ENCODE measurements at regions not wholly inside any gene's neighbourhood (a gene's known extent, or its start where the extent isn't known, plus 50 kb on each side); places are given as distances from the start of the nearest gene placed in this dataset.

DNA sequence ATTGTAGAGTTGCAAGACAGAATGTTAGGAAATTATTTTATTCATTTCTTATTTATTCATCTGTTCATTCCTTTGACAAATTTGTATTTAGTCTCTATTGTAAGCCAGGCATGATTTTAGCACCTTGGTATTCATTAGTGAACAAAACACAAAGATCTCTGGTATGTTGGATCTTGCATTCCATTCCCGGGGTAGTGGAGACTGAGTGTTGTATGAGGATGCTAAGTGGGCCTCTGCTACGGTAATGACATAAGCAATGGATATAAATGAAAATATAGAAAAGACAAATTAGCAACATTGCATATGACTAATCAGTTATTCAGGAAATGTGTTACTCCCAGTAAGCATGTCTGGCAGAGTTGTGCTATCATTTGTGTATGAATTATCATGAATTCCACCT, 449.3 kb downstream of the PCDH17 start:
- H3K27me3 Mint-ChIP-seq (ENCODE audit: low read depth), result no peaks in the 10 kb centered on the region
- no peaks in the 10 kb centered on the region for H3K36me3 Mint-ChIP-seq (ENCODE audit: low read depth)
- no peaks in the 10 kb centered on the region for H3K4me1 Mint-ChIP-seq (ENCODE audit: low read depth)
- ChIA-PET CTCF (no interaction called here), POLR2A (no interaction called here)
- ATAC-seq (no peak), DNase-seq (no peak)
- no peak overlapping the region for H3K27ac Mint-ChIP-seq
- H3K4me3 Mint-ChIP-seq, result no peak overlapping the region
- H3K9me3 Mint-ChIP-seq (ENCODE audit: insufficient read depth), result no peaks in the 10 kb centered on the region

DNA sequence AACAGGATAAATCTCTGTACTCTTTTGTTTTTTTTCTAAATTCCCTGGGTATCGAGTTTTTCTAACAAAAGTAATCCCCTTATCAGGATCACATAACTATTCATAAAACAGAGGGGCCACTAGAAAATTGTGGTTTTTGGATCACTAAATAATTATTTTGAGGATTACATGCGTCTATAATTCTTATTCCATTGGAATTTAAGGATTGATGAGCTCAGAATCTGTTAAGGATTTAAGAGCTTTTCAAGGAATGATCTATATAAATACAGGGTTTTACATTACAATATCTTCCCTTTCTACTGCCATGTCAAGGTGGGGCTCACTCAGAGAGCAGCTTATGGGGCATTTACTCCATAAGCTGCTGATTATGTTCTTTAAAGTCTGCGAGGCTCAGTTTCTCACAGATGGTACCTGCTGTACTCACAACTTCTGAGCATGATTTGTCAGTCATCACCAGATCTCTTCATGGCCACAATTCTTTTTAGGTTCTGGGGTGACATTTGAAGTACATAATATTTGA, 449.8 kb downstream of the PCDH17 start:
- H3K4me3 Mint-ChIP-seq, result no peak overlapping the region

DNA sequence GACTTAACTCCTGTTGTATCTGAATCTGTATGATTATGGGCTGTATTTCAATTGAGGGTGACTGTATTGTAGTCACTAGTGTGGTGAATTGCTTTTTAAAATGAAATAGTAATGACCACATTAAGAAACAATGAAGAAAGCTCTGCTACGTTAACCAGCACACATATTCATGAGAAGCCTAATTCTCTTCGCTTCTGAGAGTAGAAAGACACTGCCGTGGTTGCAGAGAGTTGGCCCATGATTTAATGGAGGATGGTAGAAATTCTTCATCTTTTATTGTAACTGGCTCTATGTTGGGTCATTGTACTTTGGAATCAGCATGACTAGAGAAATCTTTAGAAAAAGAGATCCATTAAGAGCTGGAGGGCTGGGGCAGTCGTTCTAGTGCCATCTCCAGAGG, 451.5 kb downstream of the PCDH17 start:
- DNase-seq, result no peak
- Mint-ChIP-seq H3K27ac (no peak overlapping the region), H3K27me3 (ENCODE audit: low read depth) (no peaks in the 10 kb centered on the region), H3K36me3 (ENCODE audit: low read depth) (no peaks in the 10 kb centered on the region), H3K4me3 (no peak overlapping the region), H3K9me3 (ENCODE audit: insufficient read depth) (no peaks in the 10 kb centered on the region), H3K4me1 (ENCODE audit: low read depth) (no peaks in the 10 kb centered on the region)
- ChIA-PET POLR2A (no interaction called here), CTCF (no interaction called here)
- ATAC-seq, result no peak

More for the DNA sequence above, 449.8 kb downstream of the PCDH17 start:
- DNase-seq, result no peak
- CTCF ChIA-PET, result no interaction called here
- no peaks in the 10 kb centered on the region for H3K4me1 Mint-ChIP-seq (ENCODE audit: low read depth)
- H3K27ac Mint-ChIP-seq, result no peak overlapping the region
- no peaks in the 10 kb centered on the region for H3K36me3 Mint-ChIP-seq (ENCODE audit: low read depth)
- POLR2A ChIA-PET, result no interaction called here
- no peak for ATAC-seq
- no peaks in the 10 kb centered on the region for H3K9me3 Mint-ChIP-seq (ENCODE audit: insufficient read depth)
- H3K27me3 Mint-ChIP-seq (ENCODE audit: low read depth), result no peaks in the 10 kb centered on the region

DNA sequence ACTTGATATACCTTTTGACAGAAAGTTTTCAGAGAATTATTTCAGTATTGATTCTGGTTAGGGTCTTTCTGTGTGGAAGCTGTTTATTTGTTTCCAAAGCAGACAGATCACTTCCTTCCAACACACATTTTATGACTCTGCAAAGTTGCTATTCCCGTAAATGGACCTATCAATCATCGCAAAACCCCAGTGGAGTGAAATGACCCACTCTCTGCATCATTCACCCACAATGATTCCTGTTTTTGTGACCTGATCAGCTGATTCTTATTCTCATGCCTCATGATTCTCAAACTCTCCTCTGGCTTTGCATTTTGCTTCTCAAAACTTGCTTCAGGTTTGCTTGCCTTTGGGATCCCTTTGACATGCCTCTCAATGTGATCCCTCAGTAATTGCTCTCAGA, 453.7 kb downstream of the PCDH17 start:
- ChIA-PET POLR2A (no interaction called here), CTCF (no interaction called here)
- H3K27ac Mint-ChIP-seq, result no peak overlapping the region
- H3K4me1 Mint-ChIP-seq (ENCODE audit: low read depth), result no peaks in the 10 kb centered on the region
- no peak for DNase-seq
- no peak overlapping the region for H3K4me3 Mint-ChIP-seq
- H3K36me3 Mint-ChIP-seq (ENCODE audit: low read depth), result no peaks in the 10 kb centered on the region
- H3K9me3 Mint-ChIP-seq (ENCODE audit: insufficient read depth), result no peaks in the 10 kb centered on the region
- no peaks in the 10 kb centered on the region for H3K27me3 Mint-ChIP-seq (ENCODE audit: low read depth)
- ATAC-seq, result no peak

DNA sequence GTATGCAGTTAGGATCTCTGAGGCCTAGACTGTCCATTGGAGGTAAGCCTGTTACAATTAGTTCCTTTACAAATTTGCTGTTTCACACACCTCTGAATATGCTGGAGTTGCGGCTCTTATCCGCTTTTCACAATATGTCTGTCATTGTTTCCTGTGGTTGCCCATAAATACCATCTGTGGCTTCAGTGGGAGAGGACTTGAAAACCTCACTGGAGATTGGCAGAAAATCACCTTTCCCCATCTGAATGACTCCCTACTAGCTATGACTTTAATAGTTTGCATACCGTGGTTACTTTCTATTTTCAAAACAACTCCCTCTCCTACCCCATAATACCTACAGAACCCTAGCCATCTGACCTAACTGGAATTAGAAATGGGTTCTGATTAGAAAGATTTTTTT, 454.3 kb downstream of the PCDH17 start:
- DNase-seq, result no peak
- Mint-ChIP-seq H3K4me1 (ENCODE audit: low read depth) (no peaks in the 10 kb centered on the region), H3K27ac (no peak overlapping the region), H3K36me3 (ENCODE audit: low read depth) (no peaks in the 10 kb centered on the region), H3K27me3 (ENCODE audit: low read depth) (no peaks in the 10 kb centered on the region), H3K9me3 (ENCODE audit: insufficient read depth) (no peaks in the 10 kb centered on the region), H3K4me3 (no peak overlapping the region)
- ATAC-seq, result no peak
- CTCF ChIA-PET, result no interaction called here
- POLR2A ChIA-PET, result no interaction called here

- ChIA-PET CTCF (no interaction called here), POLR2A (no interaction called here)
- Mint-ChIP-seq H3K27ac (no peak overlapping the region), H3K4me3 (no peak overlapping the region), H3K4me1 (ENCODE audit: low read depth) (no peaks in the 10 kb centered on the region), H3K27me3 (ENCODE audit: low read depth) (no peaks in the 10 kb centered on the region), H3K9me3 (ENCODE audit: insufficient read depth) (peaks cover 4% of the 10 kb centered on the region), H3K36me3 (ENCODE audit: low read depth) (no peaks in the 10 kb centered on the region)
- DNase-seq, result no peak
- no peak for ATAC-seq
Observed at GRCh38 chr13:58087566-58087965, 456.0 kb downstream of the PCDH17 start.

GRCh38 chr13:58093394-58093793, 461.9 kb downstream of the PCDH17 start:
- Mint-ChIP-seq H3K4me1 (ENCODE audit: low read depth) (no peaks in the 10 kb centered on the region), H3K27ac (no peak overlapping the region), H3K27me3 (ENCODE audit: low read depth) (no peaks in the 10 kb centered on the region), H3K9me3 (ENCODE audit: insufficient read depth) (peaks cover 8% of the 10 kb centered on the region), H3K4me3 (no peak overlapping the region), H3K36me3 (ENCODE audit: low read depth) (no peaks in the 10 kb centered on the region)
- DNase-seq, result no peak
- ATAC-seq, result no peak
- CTCF ChIA-PET, result no interaction called here
- POLR2A ChIA-PET, result no interaction called here

DNA sequence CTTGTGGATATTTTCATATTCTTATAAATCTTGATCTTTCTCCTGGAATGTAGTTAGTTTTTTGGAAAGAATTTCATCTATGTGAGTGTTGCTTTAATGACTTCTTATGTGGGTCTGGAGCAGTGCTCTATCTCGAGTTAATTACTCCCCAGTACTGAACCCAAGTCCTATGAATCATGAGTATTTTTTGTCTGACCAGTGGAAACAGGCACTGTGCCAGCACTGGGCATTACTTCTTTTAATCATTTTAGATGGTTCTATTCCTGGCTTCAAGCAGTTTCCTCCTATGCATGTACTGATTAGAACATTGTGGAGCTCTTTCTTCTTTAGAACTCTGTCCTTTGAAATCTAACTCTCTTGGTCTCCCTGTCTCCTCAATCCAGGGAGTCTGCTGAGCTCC, 466.3 kb downstream of the PCDH17 start:
- POLR2A ChIA-PET, result no interaction called here
- Mint-ChIP-seq H3K27me3 (ENCODE audit: low read depth) (no peaks in the 10 kb centered on the region), H3K4me3 (no peak overlapping the region), H3K36me3 (ENCODE audit: low read depth) (no peaks in the 10 kb centered on the region), H3K4me1 (ENCODE audit: low read depth) (no peaks in the 10 kb centered on the region), H3K9me3 (ENCODE audit: insufficient read depth) (peaks cover 4% of the 10 kb centered on the region), H3K27ac (no peak overlapping the region)
- CTCF ChIA-PET, result no interaction called here
- ATAC-seq, result no peak
- DNase-seq, result no peak

DNA sequence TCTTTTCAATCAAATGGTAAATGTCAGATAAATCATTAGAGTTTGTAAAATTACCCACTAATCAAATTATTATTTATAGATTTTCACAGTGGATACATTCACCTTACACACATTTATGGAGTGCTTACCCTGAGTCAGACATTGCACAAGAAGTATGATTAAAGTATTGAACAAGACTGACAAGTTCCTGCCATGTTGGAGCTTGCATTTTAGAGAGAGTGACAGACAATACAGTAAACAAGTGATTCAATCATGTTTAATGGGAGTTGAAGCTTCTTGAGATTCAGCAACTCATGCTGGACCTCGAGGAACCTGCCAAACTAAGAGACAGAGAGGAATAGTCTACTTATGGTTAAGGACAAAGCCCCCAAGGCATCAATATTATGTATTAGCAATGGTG, 487.8 kb downstream of the PCDH17 start:
- Mint-ChIP-seq H3K4me1 (ENCODE audit: low read depth) (no peaks in the 10 kb centered on the region), H3K36me3 (ENCODE audit: low read depth) (no peaks in the 10 kb centered on the region), H3K4me3 (no peak overlapping the region), H3K27ac (no peak overlapping the region), H3K27me3 (ENCODE audit: low read depth) (no peaks in the 10 kb centered on the region), H3K9me3 (ENCODE audit: insufficient read depth) (peaks cover 3% of the 10 kb centered on the region)
- ChIA-PET CTCF (no interaction called here), POLR2A (no interaction called here)
- DNase-seq, result no peak
- no peak for ATAC-seq

DNA sequence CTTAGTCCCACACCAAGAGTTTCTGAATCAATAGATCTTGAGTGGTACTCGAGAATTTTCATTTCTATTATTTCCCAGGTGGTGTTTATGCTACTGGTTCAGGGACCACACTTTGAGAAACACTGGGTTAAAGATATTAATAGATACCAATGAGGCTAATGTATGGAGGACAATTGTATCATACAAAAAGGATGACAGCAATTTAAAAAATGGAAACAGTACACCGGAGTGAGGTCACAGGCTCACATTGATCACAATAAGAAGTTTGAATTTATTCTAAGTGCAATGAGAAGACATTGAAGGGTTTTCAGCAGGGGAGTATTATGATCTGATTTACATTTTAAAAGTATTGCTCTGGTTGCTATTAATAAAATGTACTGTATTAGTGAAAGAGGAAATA, 488.3 kb downstream of the PCDH17 start:
- POLR2A ChIA-PET, result no interaction called here
- Mint-ChIP-seq H3K4me3 (no peak overlapping the region), H3K9me3 (ENCODE audit: insufficient read depth) (peaks cover 3% of the 10 kb centered on the region), H3K27me3 (ENCODE audit: low read depth) (no peaks in the 10 kb centered on the region), H3K4me1 (ENCODE audit: low read depth) (no peaks in the 10 kb centered on the region), H3K27ac (no peak overlapping the region), H3K36me3 (ENCODE audit: low read depth) (no peaks in the 10 kb centered on the region)
- DNase-seq (no peak), ATAC-seq (no peak)
- CTCF ChIA-PET, result no interaction called here

DNA sequence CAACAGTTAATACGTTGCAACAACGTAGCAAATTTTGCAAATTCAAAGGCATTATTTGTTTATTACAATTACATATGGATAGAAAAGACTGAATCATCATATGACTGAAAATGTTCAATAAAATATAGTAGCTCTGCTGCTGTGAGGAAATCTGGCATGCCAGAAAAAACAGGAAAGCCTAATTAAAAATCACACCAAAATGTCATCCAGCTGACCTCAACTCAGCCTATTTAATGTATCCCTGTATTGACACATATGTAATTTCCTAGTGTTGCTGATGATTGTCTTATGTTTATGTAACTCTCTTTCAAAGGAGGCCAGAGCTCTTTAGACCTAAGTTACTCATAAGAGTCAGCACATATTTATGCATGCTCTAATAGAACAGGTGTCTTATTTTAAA, 495.0 kb downstream of the PCDH17 start:
- ATAC-seq, result no peak
- Mint-ChIP-seq H3K36me3 (ENCODE audit: low read depth) (no peaks in the 10 kb centered on the region), H3K9me3 (ENCODE audit: insufficient read depth) (peaks cover 17% of the 10 kb centered on the region), H3K4me1 (ENCODE audit: low read depth) (no peaks in the 10 kb centered on the region), H3K27ac (no peak overlapping the region), H3K4me3 (no peak overlapping the region), H3K27me3 (ENCODE audit: low read depth) (no peaks in the 10 kb centered on the region)
- ChIA-PET CTCF (no interaction called here), POLR2A (no interaction called here)
- DNase-seq, result no peak

- Mint-ChIP-seq H3K9me3 (ENCODE audit: insufficient read depth) (peaks cover 36% of the 10 kb centered on the region), H3K4me1 (ENCODE audit: low read depth) (no peaks in the 10 kb centered on the region), H3K27ac (no peak overlapping the region), H3K27me3 (ENCODE audit: low read depth) (no peaks in the 10 kb centered on the region), H3K36me3 (ENCODE audit: low read depth) (no peaks in the 10 kb centered on the region), H3K4me3 (no peak overlapping the region)
- ATAC-seq (no peak), DNase-seq (no peak)
- POLR2A ChIA-PET, result no interaction called here
- CTCF ChIA-PET, result no interaction called here
Observed at GRCh38 chr13:58134012-58134411, 502.5 kb downstream of the PCDH17 start.

- DNase-seq, result no peak
- ChIA-PET CTCF (no interaction called here), POLR2A (no interaction called here)
- H3K4me3 Mint-ChIP-seq, result no peak overlapping the region
- no peaks in the 10 kb centered on the region for H3K4me1 Mint-ChIP-seq (ENCODE audit: low read depth)
- H3K9me3 Mint-ChIP-seq (ENCODE audit: insufficient read depth), result peaks cover 36% of the 10 kb centered on the region
- ATAC-seq, result no peak
- no peaks in the 10 kb centered on the region for H3K27me3 Mint-ChIP-seq (ENCODE audit: low read depth)
- no peaks in the 10 kb centered on the region for H3K36me3 Mint-ChIP-seq (ENCODE audit: low read depth)
- no peak overlapping the region for H3K27ac Mint-ChIP-seq
Observed at GRCh38 chr13:58134525-58134924, 503.0 kb downstream of the PCDH17 start.
